ENCODE measurements at regions not wholly inside any gene's neighbourhood (a gene's known extent, or its start where the extent isn't known, plus 50 kb on each side); places are given as distances from the start of the nearest gene placed in this dataset.

DNA sequence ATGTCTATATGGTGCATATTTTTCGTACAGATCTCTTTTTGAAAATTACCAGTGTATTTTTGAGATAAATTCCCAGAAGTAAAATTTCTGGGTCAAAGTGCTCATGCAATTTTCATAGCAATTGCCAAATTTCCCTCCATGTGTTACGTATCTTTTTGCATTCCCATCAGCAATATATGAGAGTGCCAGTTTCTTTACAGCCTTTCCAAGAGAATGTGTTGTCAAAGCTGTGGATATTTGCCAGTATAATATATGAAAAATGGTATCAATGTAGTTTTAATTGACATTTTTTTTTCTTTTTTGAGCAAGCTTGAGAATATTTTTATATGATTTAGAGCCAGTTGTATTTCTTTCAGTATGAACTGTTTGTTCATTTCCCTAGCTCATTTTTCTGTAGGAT, 399.0 kb upstream of the KLF12 start:
- Histone ChIP-seq H2AFZ (ENCODE audit: low read depth, low read length, severe bottlenecking) (no peak overlapping the region), H3K27ac (ENCODE audit: low read depth, low read length) (no peak overlapping the region), H3K9ac (ENCODE audit: low read length) (no peak overlapping the region), H3K4me3 (ENCODE audit: insufficient read depth, low read length, poor library complexity, severe bottlenecking) (no peak overlapping the region), H3K79me2 (ENCODE audit: insufficient read depth, low read length) (no peaks in the 10 kb centered on the region), H4K20me1 (ENCODE audit: low read depth, low read length) (no peaks in the 10 kb centered on the region), H3K36me3 (ENCODE audit: low read length) (no peaks in the 10 kb centered on the region), H3K9me2 (replicated peaks; ENCODE audit: insufficient read depth, low read length) (no peaks in the 10 kb centered on the region), H3K4me2 (ENCODE audit: low read depth, low read length, poor library complexity, severe bottlenecking) (no peak overlapping the region), H3F3A (ENCODE audit: insufficient read depth) (no peaks in the 10 kb centered on the region), H3K9me3 (ENCODE audit: insufficient read depth, low read length) (no peaks in the 10 kb centered on the region), H3K27me3 (ENCODE audit: low read length) (no peaks in the 10 kb centered on the region)
- TF ChIP-seq, protein P1, sequence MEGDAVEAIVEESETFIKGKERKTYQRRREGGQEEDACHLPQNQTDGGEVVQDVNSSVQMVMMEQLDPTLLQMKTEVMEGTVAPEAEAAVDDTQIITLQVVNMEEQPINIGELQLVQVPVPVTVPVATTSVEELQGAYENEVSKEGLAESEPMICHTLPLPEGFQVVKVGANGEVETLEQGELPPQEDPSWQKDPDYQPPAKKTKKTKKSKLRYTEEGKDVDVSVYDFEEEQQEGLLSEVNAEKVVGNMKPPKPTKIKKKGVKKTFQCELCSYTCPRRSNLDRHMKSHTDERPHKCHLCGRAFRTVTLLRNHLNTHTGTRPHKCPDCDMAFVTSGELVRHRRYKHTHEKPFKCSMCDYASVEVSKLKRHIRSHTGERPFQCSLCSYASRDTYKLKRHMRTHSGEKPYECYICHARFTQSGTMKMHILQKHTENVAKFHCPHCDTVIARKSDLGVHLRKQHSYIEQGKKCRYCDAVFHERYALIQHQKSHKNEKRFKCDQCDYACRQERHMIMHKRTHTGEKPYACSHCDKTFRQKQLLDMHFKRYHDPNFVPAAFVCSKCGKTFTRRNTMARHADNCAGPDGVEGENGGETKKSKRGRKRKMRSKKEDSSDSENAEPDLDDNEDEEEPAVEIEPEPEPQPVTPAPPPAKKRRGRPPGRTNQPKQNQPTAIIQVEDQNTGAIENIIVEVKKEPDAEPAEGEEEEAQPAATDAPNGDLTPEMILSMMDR (IDR thresholded peaks at IDR 0.05; ENCODE audit: insufficient read depth, low read length, poor library complexity, severe bottlenecking): no peak
- no peak for TF ChIP-seq EZH2phosphoT487 (conservative IDR thresholded peaks at IDR 0.05; ENCODE audit: low read length)

DNA sequence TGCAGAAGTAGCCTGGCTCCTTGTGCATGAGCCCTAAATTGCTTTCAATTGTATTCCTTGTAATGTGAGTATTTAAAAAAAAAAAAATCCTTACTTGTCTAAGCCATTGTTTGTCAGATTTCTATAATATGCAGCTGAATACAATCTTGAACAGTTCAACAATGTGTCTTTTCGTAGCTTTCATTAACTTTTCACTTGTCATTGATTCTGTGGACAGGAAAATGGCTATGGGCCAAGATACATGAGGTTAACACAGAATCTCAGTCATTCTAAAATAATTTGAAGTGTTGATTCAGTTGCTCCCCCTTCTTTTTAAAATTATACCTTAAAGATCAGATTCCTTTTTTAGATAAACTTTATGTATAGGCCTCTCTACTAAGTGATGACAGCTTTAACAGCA, 395.8 kb upstream of the KLF12 start:
- no peaks in the 10 kb centered on the region for H4K20me1 ChIP-seq (ENCODE audit: low read depth, low read length)
- no peaks in the 10 kb centered on the region for H3K36me3 ChIP-seq (ENCODE audit: low read length)
- TF ChIP-seq, protein P1 (IDR thresholded peaks at IDR 0.05; ENCODE audit: insufficient read depth, low read length, poor library complexity, severe bottlenecking): no peak
- TF ChIP-seq EZH2phosphoT487 (conservative IDR thresholded peaks at IDR 0.05; ENCODE audit: low read length): no peak
- no peak overlapping the region for H3K9ac ChIP-seq (ENCODE audit: low read length)
- H3K9me3 ChIP-seq (ENCODE audit: insufficient read depth, low read length): no peaks in the 10 kb centered on the region
- no peaks in the 10 kb centered on the region for H3F3A ChIP-seq (ENCODE audit: insufficient read depth)
- no peak overlapping the region for H3K4me2 ChIP-seq (ENCODE audit: low read depth, low read length, poor library complexity, severe bottlenecking)
- no peaks in the 10 kb centered on the region for H3K27me3 ChIP-seq (ENCODE audit: low read length)
- no peaks in the 10 kb centered on the region for H3K9me2 ChIP-seq (replicated peaks; ENCODE audit: insufficient read depth, low read length)
- no peaks in the 10 kb centered on the region for H3K79me2 ChIP-seq (ENCODE audit: insufficient read depth, low read length)
- H3K4me3 ChIP-seq (ENCODE audit: insufficient read depth, low read length, poor library complexity, severe bottlenecking): no peak overlapping the region
- H3K27ac ChIP-seq (ENCODE audit: low read depth, low read length): no peak overlapping the region
- no peak overlapping the region for H2AFZ ChIP-seq (ENCODE audit: low read depth, low read length, severe bottlenecking)

DNA sequence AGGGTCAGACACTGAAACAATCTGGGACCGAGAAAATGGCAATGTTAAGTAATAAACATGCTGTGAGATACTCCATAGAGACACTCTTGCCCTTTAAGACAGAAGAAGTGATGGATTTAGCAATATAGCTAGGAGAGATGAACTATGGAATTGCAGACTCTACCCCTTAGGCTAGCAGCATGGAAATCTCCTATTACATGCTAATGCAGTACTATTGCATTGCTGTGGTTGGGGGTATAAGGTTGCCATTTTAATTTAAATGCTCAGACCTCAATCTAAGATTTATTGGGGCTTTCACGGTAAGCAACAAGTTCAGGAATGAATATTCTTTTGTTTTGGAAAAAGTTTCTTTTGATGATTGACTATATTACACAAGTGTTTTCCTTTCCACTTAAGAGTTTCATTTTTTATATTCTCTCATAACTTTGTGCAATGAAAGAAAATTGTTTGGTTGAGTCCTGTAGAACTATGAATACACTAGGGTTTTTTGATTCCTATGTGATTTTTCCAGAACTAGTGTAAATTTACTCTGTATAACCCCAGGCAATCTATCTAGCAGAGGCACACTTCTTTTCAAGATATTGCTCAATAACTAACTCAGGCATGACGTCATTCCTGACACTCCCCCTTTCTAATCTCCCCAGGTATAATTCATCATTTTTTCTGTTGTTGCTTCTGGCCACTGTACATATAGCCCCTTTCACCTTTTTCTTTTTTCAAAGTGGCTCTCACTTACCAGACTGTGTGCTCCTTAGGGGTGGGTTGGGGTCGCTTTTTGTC, 394.7 kb upstream of the KLF12 start:
- no peaks in the 10 kb centered on the region for H3K27me3 ChIP-seq (ENCODE audit: low read length)
- H3K79me2 ChIP-seq (ENCODE audit: insufficient read depth, low read length): no peaks in the 10 kb centered on the region
- no peak overlapping the region for H3K4me3 ChIP-seq (ENCODE audit: insufficient read depth, low read length, poor library complexity, severe bottlenecking)
- no peak overlapping the region for H3K27ac ChIP-seq (ENCODE audit: low read depth, low read length)
- no peaks in the 10 kb centered on the region for H3K36me3 ChIP-seq (ENCODE audit: low read length)
- no peak overlapping the region for H2AFZ ChIP-seq (ENCODE audit: low read depth, low read length, severe bottlenecking)
- no peaks in the 10 kb centered on the region for H3K9me2 ChIP-seq (replicated peaks; ENCODE audit: insufficient read depth, low read length)
- H3K9me3 ChIP-seq (ENCODE audit: insufficient read depth, low read length): no peaks in the 10 kb centered on the region
- H3K9ac ChIP-seq (ENCODE audit: low read length): no peak overlapping the region
- no peak overlapping the region for H3K4me2 ChIP-seq (ENCODE audit: low read depth, low read length, poor library complexity, severe bottlenecking)
- no peaks in the 10 kb centered on the region for H4K20me1 ChIP-seq (ENCODE audit: low read depth, low read length)
- no peak for TF ChIP-seq EZH2phosphoT487 (conservative IDR thresholded peaks at IDR 0.05; ENCODE audit: low read length)
- TF ChIP-seq, protein P1 (IDR thresholded peaks at IDR 0.05; ENCODE audit: insufficient read depth, low read length, poor library complexity, severe bottlenecking): no peak
- H3F3A ChIP-seq (ENCODE audit: insufficient read depth): no peaks in the 10 kb centered on the region

Measured in SU-DHL-6 (cell line).